ENCODE measurements at regions not wholly inside any gene's neighbourhood (a gene's known extent, or its start where the extent isn't known, plus 50 kb on each side); places are given as distances from the start of the nearest gene placed in this dataset.

- Histone ChIP-seq H3K36me3 (no peaks in the 10 kb centered on the region), H3K4me1 (ENCODE audit: control insufficient read depth in 1 of 2, low read depth in 2 of 2) (no peaks in the 10 kb centered on the region), H3K27me3 (replicated peaks; ENCODE audit: insufficient read depth) (no peaks in the 10 kb centered on the region), H3K4me3 (no peak overlapping the region), H3K27ac (no peak overlapping the region), H3K9me3 (no peaks in the 10 kb centered on the region)
- TF ChIP-seq, protein P1, sequence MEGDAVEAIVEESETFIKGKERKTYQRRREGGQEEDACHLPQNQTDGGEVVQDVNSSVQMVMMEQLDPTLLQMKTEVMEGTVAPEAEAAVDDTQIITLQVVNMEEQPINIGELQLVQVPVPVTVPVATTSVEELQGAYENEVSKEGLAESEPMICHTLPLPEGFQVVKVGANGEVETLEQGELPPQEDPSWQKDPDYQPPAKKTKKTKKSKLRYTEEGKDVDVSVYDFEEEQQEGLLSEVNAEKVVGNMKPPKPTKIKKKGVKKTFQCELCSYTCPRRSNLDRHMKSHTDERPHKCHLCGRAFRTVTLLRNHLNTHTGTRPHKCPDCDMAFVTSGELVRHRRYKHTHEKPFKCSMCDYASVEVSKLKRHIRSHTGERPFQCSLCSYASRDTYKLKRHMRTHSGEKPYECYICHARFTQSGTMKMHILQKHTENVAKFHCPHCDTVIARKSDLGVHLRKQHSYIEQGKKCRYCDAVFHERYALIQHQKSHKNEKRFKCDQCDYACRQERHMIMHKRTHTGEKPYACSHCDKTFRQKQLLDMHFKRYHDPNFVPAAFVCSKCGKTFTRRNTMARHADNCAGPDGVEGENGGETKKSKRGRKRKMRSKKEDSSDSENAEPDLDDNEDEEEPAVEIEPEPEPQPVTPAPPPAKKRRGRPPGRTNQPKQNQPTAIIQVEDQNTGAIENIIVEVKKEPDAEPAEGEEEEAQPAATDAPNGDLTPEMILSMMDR (IDR thresholded peaks at IDR 0.05), result no peak
- DNase-seq (ENCODE audit: low spot score), result no peak
- no peak for ATAC-seq (ENCODE audit: insufficient number of reproducible peaks, low FRiP score, low read depth)
These were observed 183.7 kb downstream of the INO80D start for GRCh38 chr2:205902041-205902899.

GRCh38 chr2:205901491-205901890, 184.5 kb downstream of the INO80D start:
- no peaks in the 10 kb centered on the region for H3K27me3 ChIP-seq (replicated peaks; ENCODE audit: insufficient read depth)
- TF ChIP-seq, protein P1 (IDR thresholded peaks at IDR 0.05), result no peak
- H3K9me3 ChIP-seq, result no peaks in the 10 kb centered on the region
- ATAC-seq (ENCODE audit: insufficient number of reproducible peaks, low FRiP score, low read depth) (no peak), DNase-seq (ENCODE audit: low spot score) (no peak)
- H3K36me3 ChIP-seq, result no peaks in the 10 kb centered on the region
- H3K27ac ChIP-seq, result no peak overlapping the region
- H3K4me1 ChIP-seq (ENCODE audit: control insufficient read depth in 1 of 2, low read depth in 2 of 2), result no peaks in the 10 kb centered on the region
- H3K4me3 ChIP-seq, result no peak overlapping the region

GRCh38 chr2:205898744-205899143, 187.2 kb downstream of the INO80D start:
- TF ChIP-seq, protein P1 (IDR thresholded peaks at IDR 0.05), result no peak
- no peak for ATAC-seq (ENCODE audit: insufficient number of reproducible peaks, low FRiP score, low read depth)

GRCh38 chr2:205895981-205896655, 189.9 kb downstream of the INO80D start:
- H3K27ac ChIP-seq, result no peak overlapping the region
- no peak for ATAC-seq (ENCODE audit: insufficient number of reproducible peaks, low FRiP score, low read depth)
- no peaks in the 10 kb centered on the region for H3K4me1 ChIP-seq (ENCODE audit: control insufficient read depth in 1 of 2, low read depth in 2 of 2)

More at GRCh38 chr2:205898744-205899143, 187.2 kb downstream of the INO80D start:
- Histone ChIP-seq H3K4me1 (ENCODE audit: control insufficient read depth in 1 of 2, low read depth in 2 of 2) (no peaks in the 10 kb centered on the region), H3K9me3 (no peaks in the 10 kb centered on the region), H3K27me3 (replicated peaks; ENCODE audit: insufficient read depth) (no peaks in the 10 kb centered on the region), H3K27ac (no peak overlapping the region), H3K4me3 (no peak overlapping the region), H3K36me3 (no peaks in the 10 kb centered on the region)
- DNase-seq (ENCODE audit: low spot score), result no peak

More at GRCh38 chr2:205895981-205896655, 189.9 kb downstream of the INO80D start:
- Histone ChIP-seq H3K4me3 (no peak overlapping the region), H3K27me3 (replicated peaks; ENCODE audit: insufficient read depth) (no peaks in the 10 kb centered on the region), H3K36me3 (no peaks in the 10 kb centered on the region), H3K9me3 (no peaks in the 10 kb centered on the region)
- TF ChIP-seq, protein P1 (IDR thresholded peaks at IDR 0.05), result no peak
- DNase-seq (ENCODE audit: low spot score), result no peak

Measured in thoracic aorta (tissue), 2 donors.